Fibroblast of mammary gland (primary cell): ENCODE measurements at regions not wholly inside any gene's neighbourhood (a gene's known extent, or its start where the extent isn't known, plus 50 kb on each side); places are given as distances from the start of the nearest gene placed in this dataset.

ENCODE experiments used
- DNase-seq: peaks from one replicate; pipeline ENCODE4 v3.0.0-alpha.2; 2010; ENCODE audit warnings: low read depth
- H3K4me3 ChIP-seq: 2 replicates; pipeline ENCODE4 v1.5.1; 2011; ENCODE audit warnings: low read depth, mild to moderate bottlenecking, low read length, moderate library complexity; ENCODE audit not compliant: control insufficient read depth
- CTCF ChIP-seq: conservative IDR thresholded peaks from 2 replicates; pipeline ENCODE4 v1.5.1; 2011; ENCODE audit warnings: low read depth, low read length, inconsistent platforms; ENCODE audit not compliant: control insufficient read depth, insufficient read depth

GRCh38 chr21:39052718-39053117 lies 130.5 kb downstream of the PSMG1 start:
- DNase-seq, result no peak
- TF ChIP-seq CTCF, result no peak
- no peak overlapping the region for H3K4me3 ChIP-seq

GRCh38 chr21:39051588-39051949 lies 131.7 kb downstream of the PSMG1 start:
- DNase-seq, result peak; percentile 87
- TF ChIP-seq CTCF, result no peak
- no peak overlapping the region for H3K4me3 ChIP-seq

- no peak for DNase-seq
- no peak for TF ChIP-seq CTCF
- H3K4me3 ChIP-seq, result no peak overlapping the region
Measured at GRCh38 chr21:39050841-39051587, 132.2 kb downstream of the PSMG1 start.

GRCh38 chr21:39048574-39048973 lies 134.7 kb downstream of the PSMG1 start:
- peak; percentile 74 for DNase-seq
- TF ChIP-seq CTCF, result no peak
- no peak overlapping the region for H3K4me3 ChIP-seq

- no peak for TF ChIP-seq CTCF
- no peak overlapping the region for H3K4me3 ChIP-seq
- peak; percentile 15 for DNase-seq
Measured at GRCh38 chr21:39048064-39048463, 135.2 kb downstream of the PSMG1 start.

- no peak for TF ChIP-seq CTCF
- DNase-seq, result no peak
Measured at GRCh38 chr21:39047046-39047445, 136.2 kb downstream of the PSMG1 start.

GRCh38 chr21:39046236-39046916 lies 136.9 kb downstream of the PSMG1 start:
- no peak overlapping the region for H3K4me3 ChIP-seq
- DNase-seq, result no peak
- TF ChIP-seq CTCF, result no peak

More at GRCh38 chr21:39047046-39047445, 136.2 kb downstream of the PSMG1 start:
- no peak overlapping the region for H3K4me3 ChIP-seq
